Epithelial cell of esophagus (primary cell): ENCODE measurements at regions not wholly inside any gene's neighbourhood (a gene's known extent, or its start where the extent isn't known, plus 50 kb on each side); places are given as distances from the start of the nearest gene placed in this dataset.

ENCODE experiments used
- DNase-seq: peaks from one replicate; pipeline ENCODE4 v3.0.0; 2010; ENCODE audit warnings: low read depth
- H3K4me3 ChIP-seq: 2 replicates; pipeline ENCODE4 v1.5.1; 2011; ENCODE audit warnings: mild to moderate bottlenecking, low read length, control low read depth
- CTCF ChIP-seq: IDR thresholded peaks from 2 replicates; pipeline ENCODE4 v1.5.1; 2011; ENCODE audit warnings: low read depth, mild to moderate bottlenecking, low read length, control low read depth, inconsistent platforms; ENCODE audit not compliant: insufficient read depth; ENCODE audit errors: missing control alignments

- peak; percentile 85 for DNase-seq
- no peak for TF ChIP-seq CTCF
- no peak overlapping the region for H3K4me3 ChIP-seq
Observed at GRCh38 chr1:87794788-87795614, 466.3 kb downstream of the LMO4 start.

- no peak for TF ChIP-seq CTCF
- no peak overlapping the region for H3K4me3 ChIP-seq
Observed at GRCh38 chr1:87795615-87796337, 467.1 kb downstream of the LMO4 start.

GRCh38 chr1:87796471-87796901, 467.8 kb downstream of the LMO4 start:
- H3K4me3 ChIP-seq = no peak overlapping the region
- no peak for DNase-seq
- no peak for TF ChIP-seq CTCF

More at GRCh38 chr1:87795615-87796337, 467.1 kb downstream of the LMO4 start:
- DNase-seq = no peak

- no peak for TF ChIP-seq CTCF
- DNase-seq = no peak
- H3K4me3 ChIP-seq = no peak overlapping the region
Observed at GRCh38 chr1:87799451-87799850, 470.8 kb downstream of the LMO4 start.

- TF ChIP-seq CTCF = no peak
- no peak overlapping the region for H3K4me3 ChIP-seq
- no peak for DNase-seq
Observed at GRCh38 chr1:87800006-87800405, 471.3 kb downstream of the LMO4 start.

GRCh38 chr1:87803375-87803774, 474.7 kb downstream of the LMO4 start:
- H3K4me3 ChIP-seq = no peak overlapping the region
- DNase-seq = no peak
- TF ChIP-seq CTCF = no peak
